Thymus (tissue), 11 donors: ENCODE measurements at regions not wholly inside any gene's neighbourhood (a gene's known extent, or its start where the extent isn't known, plus 50 kb on each side); places are given as distances from the start of the nearest gene placed in this dataset.

ENCODE experiments used
- DNase-seq, 9 donors: peaks; one replicate each; pipeline ENCODE4 v3.0.0-alpha.2; 2013; ENCODE audit warnings: low spot score in 9 of 9, low read depth in 6 of 9, missing footprints in 1 of 9
- H3K27ac ChIP-seq, 2 donors: one replicate each; pipeline ENCODE4 v1.5.1; 2013; ENCODE audit warnings: control low read depth in 1 of 2, low read depth in 1 of 2, low read length in 1 of 2, mild to moderate bottlenecking in 1 of 2, moderate library complexity in 1 of 2
- H3K27me3 ChIP-seq, 2 donors: one replicate each; pipeline ENCODE4 v1.5.1; 2013; ENCODE audit warnings: low read length in 1 of 2; ENCODE audit not compliant: control insufficient read depth in 2 of 2, insufficient read depth in 1 of 2
- H3K36me3 ChIP-seq, 2 donors: one replicate each; pipeline ENCODE4 v1.5.1; 2013; ENCODE audit warnings: low read length in 1 of 2, mild to moderate bottlenecking in 1 of 2, moderate library complexity in 1 of 2; ENCODE audit not compliant: control insufficient read depth in 2 of 2, insufficient read depth in 2 of 2
- H3K4me1 ChIP-seq, 2 donors: one replicate each; pipeline ENCODE4 v1.5.1; 2013; ENCODE audit warnings: low read length in 2 of 2; ENCODE audit not compliant: control insufficient read depth in 2 of 2, insufficient read depth in 2 of 2
- H3K4me3 ChIP-seq, 2 donors: one replicate each; pipeline ENCODE4 v1.5.1; 2013; ENCODE audit warnings: low read length in 2 of 2, control low read depth in 1 of 2, mild to moderate bottlenecking in 1 of 2
- H3K9me3 ChIP-seq, 2 donors: one replicate each; pipeline ENCODE4 v1.5.1; 2013; ENCODE audit warnings: low read length in 1 of 2, mild to moderate bottlenecking in 1 of 2; ENCODE audit not compliant: control insufficient read depth in 2 of 2, insufficient read depth in 1 of 2
- WGBS: extraction: QIAGEN DNeasy Blood & Tissue Kit; methylation state at CpG from one replicate; pipeline ENCODE4 v1.1.7; 2013; 5-methylcytosine and 5-hydroxymethylcytosine counted together
- donor health status: healthy.

GRCh38 chr10:36248304-36248981, 606.3 kb upstream of the FZD8 start:
- no peaks in the 10 kb centered on the region for H3K4me1 ChIP-seq
- no peak overlapping the region for H3K4me3 ChIP-seq
- H3K36me3 ChIP-seq: no peaks in the 10 kb centered on the region
- no peaks in the 10 kb centered on the region for H3K9me3 ChIP-seq
- H3K27ac ChIP-seq: no peak overlapping the region
- no peak for DNase-seq
- H3K27me3 ChIP-seq: no peaks in the 10 kb centered on the region
- WGBS: 93% methylated on average over 5 of the region's 5 CpGs

GRCh38 chr10:36247478-36247877, 605.4 kb upstream of the FZD8 start:
- H3K9me3 ChIP-seq: no peaks in the 10 kb centered on the region
- DNase-seq: no peak
- H3K27me3 ChIP-seq: no peaks in the 10 kb centered on the region
- no peaks in the 10 kb centered on the region for H3K4me1 ChIP-seq
- no peak overlapping the region for H3K4me3 ChIP-seq
- H3K27ac ChIP-seq: no peak overlapping the region
- no peaks in the 10 kb centered on the region for H3K36me3 ChIP-seq
- WGBS: 89% methylated on average over 2 of the region's 2 CpGs

DNA sequence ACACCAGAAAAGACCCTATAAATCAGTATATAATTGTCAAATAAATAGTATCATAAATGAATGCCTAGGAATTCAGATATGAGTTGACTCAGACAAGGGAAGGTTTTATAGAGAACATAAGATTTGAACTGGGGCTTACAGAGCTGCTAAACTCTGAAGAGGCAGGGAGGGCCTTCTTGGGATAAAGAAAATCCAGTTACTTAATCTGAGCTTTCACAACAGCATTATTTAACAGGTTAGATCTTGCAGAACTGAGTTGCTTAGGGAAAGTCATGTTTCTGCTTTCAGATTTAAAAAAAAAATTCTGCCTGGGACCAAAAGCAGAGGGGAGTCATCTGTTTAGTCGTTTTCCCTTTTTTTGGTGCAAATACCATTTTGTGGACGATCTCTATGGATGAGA, 594.8 kb upstream of the FZD8 start:
- Histone ChIP-seq H3K36me3 (no peaks in the 10 kb centered on the region), H3K4me3 (no peak overlapping the region), H3K4me1 (no peaks in the 10 kb centered on the region), H3K27ac (no peak overlapping the region), H3K27me3 (no peaks in the 10 kb centered on the region), H3K9me3 (no peaks in the 10 kb centered on the region)
- DNase-seq: no peak
- WGBS: 84% methylated on average over 2 of the region's 2 CpGs

GRCh38 chr10:36236341-36236740, 594.2 kb upstream of the FZD8 start:
- no peak overlapping the region for H3K27ac ChIP-seq
- H3K36me3 ChIP-seq: no peaks in the 10 kb centered on the region
- H3K27me3 ChIP-seq: no peaks in the 10 kb centered on the region
- whole genome bisulfite sequencing: 84% methylated on average over 1 of the region's 1 CpG
- no peaks in the 10 kb centered on the region for H3K9me3 ChIP-seq
- H3K4me1 ChIP-seq: no peaks in the 10 kb centered on the region
- no peak overlapping the region for H3K4me3 ChIP-seq
- DNase-seq: no peak

DNA sequence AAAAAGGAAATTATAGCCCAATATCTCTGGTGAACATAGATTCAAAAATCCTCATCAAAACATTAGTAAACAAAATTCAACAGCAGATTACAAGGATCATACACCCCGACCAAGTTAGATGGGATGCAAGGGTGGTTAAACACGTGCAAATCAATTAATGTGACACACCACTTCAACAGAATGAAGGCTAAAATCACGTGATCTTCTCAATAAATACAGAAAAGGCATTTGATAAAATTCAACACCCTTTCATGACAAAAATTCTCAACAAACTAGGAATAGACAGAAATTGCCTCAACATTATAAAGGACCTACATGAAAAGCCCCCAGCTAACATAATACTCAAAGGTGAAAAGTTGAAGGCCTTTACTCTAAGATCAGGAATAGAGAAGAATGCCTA, 590.8 kb upstream of the FZD8 start:
- Histone ChIP-seq H3K4me3 (no peak overlapping the region), H3K27me3 (no peaks in the 10 kb centered on the region), H3K9me3 (no peaks in the 10 kb centered on the region), H3K36me3 (no peaks in the 10 kb centered on the region), H3K4me1 (no peaks in the 10 kb centered on the region), H3K27ac (no peak overlapping the region)
- WGBS: 89% methylated on average over 3 of the region's 3 CpGs
- no peak for DNase-seq

DNA sequence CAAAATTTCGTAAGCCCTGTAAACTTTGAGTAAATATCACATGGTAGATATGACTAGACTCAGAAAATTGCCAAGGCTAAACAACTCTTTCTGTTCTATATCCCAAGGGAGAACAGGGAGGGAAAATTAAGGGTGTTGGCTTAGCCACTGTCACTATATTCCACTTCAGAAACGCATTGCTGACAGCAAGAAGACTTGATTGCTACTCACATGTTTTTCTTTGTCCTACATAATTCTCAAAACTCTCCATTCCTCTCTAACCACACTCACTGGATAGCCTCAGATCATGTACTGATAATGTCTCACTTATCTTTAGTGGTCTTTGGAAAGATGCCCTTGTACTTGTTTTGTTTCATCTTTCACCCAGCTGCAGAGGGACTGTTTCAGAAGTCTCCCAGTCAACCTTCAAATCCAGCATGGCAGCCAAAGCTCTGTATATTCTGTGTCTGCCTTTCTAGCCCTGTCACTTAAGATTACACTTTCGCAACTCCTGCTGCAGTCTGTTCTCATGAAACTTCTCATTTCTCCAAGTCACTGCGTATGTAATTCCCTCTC, 582.4 kb upstream of the FZD8 start:
- no peaks in the 10 kb centered on the region for H3K4me1 ChIP-seq
- DNase-seq: no peak
- no peaks in the 10 kb centered on the region for H3K36me3 ChIP-seq
- no peak overlapping the region for H3K4me3 ChIP-seq
- 91% methylated on average over 4 of the region's 4 CpGs for WGBS
- no peak overlapping the region for H3K27ac ChIP-seq
- H3K9me3 ChIP-seq: no peaks in the 10 kb centered on the region
- H3K27me3 ChIP-seq: no peaks in the 10 kb centered on the region

GRCh38 chr10:36221101-36221500, 579.0 kb upstream of the FZD8 start:
- Histone ChIP-seq H3K4me1 (no peaks in the 10 kb centered on the region), H3K4me3 (no peak overlapping the region), H3K27me3 (no peaks in the 10 kb centered on the region), H3K9me3 (no peaks in the 10 kb centered on the region), H3K36me3 (no peaks in the 10 kb centered on the region), H3K27ac (no peak overlapping the region)
- DNase-seq: no peak
- WGBS: 68% methylated on average over 1 of the region's 1 CpG

GRCh38 chr10:36220151-36220550, 578.1 kb upstream of the FZD8 start:
- no peaks in the 10 kb centered on the region for H3K9me3 ChIP-seq
- H3K27ac ChIP-seq: no peak overlapping the region
- DNase-seq: no peak
- H3K4me1 ChIP-seq: no peaks in the 10 kb centered on the region
- no peaks in the 10 kb centered on the region for H3K36me3 ChIP-seq
- WGBS: 97% methylated on average over 1 of the region's 1 CpG
- H3K27me3 ChIP-seq: no peaks in the 10 kb centered on the region
- no peak overlapping the region for H3K4me3 ChIP-seq

DNA sequence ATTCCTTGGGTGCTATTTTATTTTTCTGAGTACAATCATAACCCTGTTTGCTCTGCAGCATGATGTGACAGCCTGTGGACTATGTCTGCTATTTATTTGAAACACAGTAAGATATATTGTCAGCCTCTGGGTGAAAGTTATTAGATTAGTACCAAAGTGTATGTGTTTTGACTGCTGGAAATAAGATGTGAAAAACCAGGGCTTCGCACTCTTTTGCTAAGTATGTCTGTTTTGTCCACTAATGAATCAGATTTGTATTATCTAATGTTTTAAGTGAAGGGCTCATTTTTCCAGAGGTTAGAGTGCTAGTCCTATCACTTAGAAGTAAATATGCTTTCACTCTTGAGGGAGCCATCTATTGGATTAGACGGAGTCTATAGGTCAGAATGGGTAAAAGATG, 569.8 kb upstream of the FZD8 start:
- H3K4me3 ChIP-seq: no peak overlapping the region
- no peak for DNase-seq
- no peaks in the 10 kb centered on the region for H3K27me3 ChIP-seq
- H3K4me1 ChIP-seq: no peaks in the 10 kb centered on the region
- no peak overlapping the region for H3K27ac ChIP-seq
- no peaks in the 10 kb centered on the region for H3K36me3 ChIP-seq
- no peaks in the 10 kb centered on the region for H3K9me3 ChIP-seq
- 96% methylated on average over 2 of the region's 2 CpGs for WGBS
